DOHH2 (cell line): ENCODE measurements at regions not wholly inside any gene's neighbourhood (a gene's known extent, or its start where the extent isn't known, plus 50 kb on each side); places are given as distances from the start of the nearest gene placed in this dataset.

Experiments
- H3F3A ChIP-seq: fragments of 200-600 bp; sonication (generic), shearing (Covaris generic); 2 replicates; pipeline ENCODE4 v1.6.0; 2016; ENCODE audit warnings: antibody characterized with exemption, mild to moderate bottlenecking; ENCODE audit not compliant: control insufficient read depth, insufficient read depth
- H3K27ac ChIP-seq: fragments of 200-600 bp; sonication (generic); 2 replicates; pipeline ENCODE4 v1.5.1; 2014; ENCODE audit warnings: low read depth, mild to moderate bottlenecking, low read length, moderate library complexity
- H3K27me3 ChIP-seq: fragments of 200-600 bp; sonication (generic); 2 replicates; pipeline ENCODE4 v1.6.1; 2014; ENCODE audit warnings: mild to moderate bottlenecking, low read length, mixed read lengths; ENCODE audit not compliant: control insufficient read depth
- H3K36me3 ChIP-seq: fragments of 200-600 bp; sonication (generic); 2 replicates; pipeline ENCODE4 v1.6.1; 2014; ENCODE audit warnings: mild to moderate bottlenecking, low read length, moderate library complexity, mixed read lengths; ENCODE audit not compliant: control insufficient read depth
- H3K4me1 ChIP-seq: fragments of 200-600 bp; sonication (generic); 2 replicates; pipeline ENCODE4 v1.6.1; 2014; ENCODE audit warnings: mild to moderate bottlenecking, low read length, mixed read lengths; ENCODE audit not compliant: control insufficient read depth
- H3K4me2 ChIP-seq: fragments of 200-600 bp; sonication (generic); 2 replicates; pipeline ENCODE4 v1.6.0; 2014; ENCODE audit warnings: mild to moderate bottlenecking, low read length, moderate library complexity
- H3K4me3 ChIP-seq: fragments of 200-600 bp; sonication (generic); 2 replicates; pipeline ENCODE4 v1.5.1; 2014; ENCODE audit warnings: mild to moderate bottlenecking, low read length, mixed read lengths
- H3K79me2 ChIP-seq: fragments of 200-600 bp; sonication (generic); 2 replicates; pipeline ENCODE4 v1.6.1; 2014; ENCODE audit warnings: mild to moderate bottlenecking, low read length, mixed read lengths; ENCODE audit not compliant: control insufficient read depth
- H3K9me2 ChIP-seq: fragments of 200-600 bp; sonication (generic); replicated peaks from 2 replicates; pipeline ENCODE4 v1.6.1; 2014; ENCODE audit warnings: mild to moderate bottlenecking, low read length, mixed read lengths; ENCODE audit not compliant: control insufficient read depth
- H3K9me3 ChIP-seq: fragments of 200-600 bp; sonication (generic); 2 replicates; pipeline ENCODE4 v1.6.1; 2014; ENCODE audit warnings: antibody characterized with exemption, low read length, mixed read lengths; ENCODE audit not compliant: control insufficient read depth, insufficient read depth
- H4K20me1 ChIP-seq: fragments of 200-600 bp; sonication (generic); 2 replicates; pipeline ENCODE4 v1.6.0; 2014; ENCODE audit warnings: low read depth, mild to moderate bottlenecking, antibody characterized with exemption, low read length, moderate library complexity; ENCODE audit not compliant: control insufficient read depth, insufficient read depth
- EZH2phosphoT487 ChIP-seq: fragments of 200-600 bp; sonication (generic); IDR thresholded peaks from 2 replicates; pipeline ENCODE4 v1.6.1; 2017; ENCODE audit warnings: borderline replicate concordance, mild to moderate bottlenecking, antibody characterized with exemption, low read length, moderate library complexity, mixed read lengths
- TF ChIP-seq, protein P1 (sequence below): fragments of 200-600 bp; sonication (generic); IDR thresholded peaks from one replicate; pipeline ENCODE4 v1.5.1; 2014; ENCODE audit warnings: antibody characterized with exemption, mild to moderate bottlenecking, low read depth, low read length; ENCODE audit not compliant: poor library complexity, severe bottlenecking

GRCh38 chr10:31136930-31137885 lies 105.5 kb upstream of the ZNF438 start:
- Histone ChIP-seq H3K4me2 (no peak overlapping the region), H3K4me3 (no peak overlapping the region), H3K9me2 (no peaks in the 10 kb centered on the region), H3K79me2 (no peaks in the 10 kb centered on the region), H3F3A (no peaks in the 10 kb centered on the region), H3K9me3 (no peaks in the 10 kb centered on the region), H3K27ac (no peak overlapping the region), H3K4me1 (peaks cover 11% of the 10 kb centered on the region), H4K20me1 (no peaks in the 10 kb centered on the region), H3K27me3 (peaks cover 3% of the 10 kb centered on the region; the same call in 1 of the 2 replicates), H3K36me3 (no peaks in the 10 kb centered on the region)
- TF ChIP-seq, protein P1, sequence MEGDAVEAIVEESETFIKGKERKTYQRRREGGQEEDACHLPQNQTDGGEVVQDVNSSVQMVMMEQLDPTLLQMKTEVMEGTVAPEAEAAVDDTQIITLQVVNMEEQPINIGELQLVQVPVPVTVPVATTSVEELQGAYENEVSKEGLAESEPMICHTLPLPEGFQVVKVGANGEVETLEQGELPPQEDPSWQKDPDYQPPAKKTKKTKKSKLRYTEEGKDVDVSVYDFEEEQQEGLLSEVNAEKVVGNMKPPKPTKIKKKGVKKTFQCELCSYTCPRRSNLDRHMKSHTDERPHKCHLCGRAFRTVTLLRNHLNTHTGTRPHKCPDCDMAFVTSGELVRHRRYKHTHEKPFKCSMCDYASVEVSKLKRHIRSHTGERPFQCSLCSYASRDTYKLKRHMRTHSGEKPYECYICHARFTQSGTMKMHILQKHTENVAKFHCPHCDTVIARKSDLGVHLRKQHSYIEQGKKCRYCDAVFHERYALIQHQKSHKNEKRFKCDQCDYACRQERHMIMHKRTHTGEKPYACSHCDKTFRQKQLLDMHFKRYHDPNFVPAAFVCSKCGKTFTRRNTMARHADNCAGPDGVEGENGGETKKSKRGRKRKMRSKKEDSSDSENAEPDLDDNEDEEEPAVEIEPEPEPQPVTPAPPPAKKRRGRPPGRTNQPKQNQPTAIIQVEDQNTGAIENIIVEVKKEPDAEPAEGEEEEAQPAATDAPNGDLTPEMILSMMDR = no peak
- TF ChIP-seq EZH2phosphoT487 = no peak

- Histone ChIP-seq H3K4me2 (no peak overlapping the region), H3K79me2 (no peaks in the 10 kb centered on the region), H3F3A (no peaks in the 10 kb centered on the region), H3K9me3 (no peaks in the 10 kb centered on the region), H3K27me3 (0 out of 2 replicates have a peak, but pooled peaks cover 3% of the 10 kb centered on the region), H3K4me3 (no peak overlapping the region), H3K9me2 (no peaks in the 10 kb centered on the region), H3K4me1 (peaks cover 11% of the 10 kb centered on the region), H3K36me3 (no peaks in the 10 kb centered on the region), H3K27ac (no peak overlapping the region), H4K20me1 (no peaks in the 10 kb centered on the region)
- no peak for TF ChIP-seq EZH2phosphoT487
- TF ChIP-seq, protein P1 = no peak
Measured at GRCh38 chr10:31138026-31138553, 106.4 kb upstream of the ZNF438 start.

DNA sequence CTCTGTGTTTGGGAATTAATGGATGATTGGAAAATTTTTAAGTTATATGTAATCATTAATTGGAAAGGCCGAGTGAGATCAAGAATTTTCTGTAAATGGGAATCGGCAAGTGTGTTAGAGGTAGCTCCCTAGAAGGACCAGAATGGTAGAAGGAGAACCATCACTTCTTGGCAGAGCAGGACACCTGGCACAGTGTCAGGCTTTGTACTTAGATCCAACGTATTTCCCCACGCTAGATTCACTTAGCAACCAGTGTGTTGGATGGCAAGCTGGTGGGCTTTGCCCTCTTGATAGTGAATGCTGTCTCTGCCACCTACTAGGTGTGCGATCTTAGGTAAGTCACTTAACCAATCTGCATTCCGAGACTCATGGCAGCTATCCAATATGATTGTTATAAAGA lies 107.8 kb upstream of the ZNF438 start:
- Histone ChIP-seq H3F3A (no peaks in the 10 kb centered on the region), H3K36me3 (no peaks in the 10 kb centered on the region), H3K27me3 (0 out of 2 replicates have a peak, but pooled peaks cover under 1% of the 10 kb centered on the region), H3K4me1 (peaks cover 8% of the 10 kb centered on the region), H3K9me2 (no peaks in the 10 kb centered on the region), H4K20me1 (no peaks in the 10 kb centered on the region), H3K4me3 (no peak overlapping the region), H3K79me2 (no peaks in the 10 kb centered on the region), H3K27ac (no peak overlapping the region), H3K9me3 (no peaks in the 10 kb centered on the region), H3K4me2 (no peak overlapping the region)
- TF ChIP-seq, protein P1 = no peak
- TF ChIP-seq EZH2phosphoT487 = no peak
